HEK293 (cell line): ENCODE measurements at regions not wholly inside any gene's neighbourhood (a gene's known extent, or its start where the extent isn't known, plus 50 kb on each side); places are given as distances from the start of the nearest gene placed in this dataset.

Experiments used
- AEBP2 ChIP-seq: fragments of 450-650 bp; formaldehyde crosslinking; IDR thresholded peaks from 2 replicates; pipeline ENCODE4 v1.5.1; 2016; ENCODE audit warnings: missing biosample characterization, missing genetic modification characterization, borderline replicate concordance
- HOXA7 ChIP-seq: sonication (generic); formaldehyde crosslinking; IDR thresholded peaks from 2 replicates; pipeline ENCODE4 v1.8.1; 2022; ENCODE audit warnings: missing genetic modification reagents, borderline replicate concordance
- ZFP3 ChIP-seq: fragments of 450-650 bp; formaldehyde crosslinking; IDR thresholded peaks from 2 replicates; pipeline ENCODE4 v1.5.1; 2016; ENCODE audit warnings: low read depth, missing biosample characterization, missing genetic modification characterization
- ZNF133 ChIP-seq: fragments of 450-650 bp; formaldehyde crosslinking; IDR thresholded peaks from 2 replicates; pipeline ENCODE4 v1.5.1; 2016; ENCODE audit warnings: missing biosample characterization, missing genetic modification characterization
- ZNF146 ChIP-seq: fragments of 450-650 bp; formaldehyde crosslinking; IDR thresholded peaks from 2 replicates; pipeline ENCODE4 v1.5.1; 2016; ENCODE audit warnings: missing biosample characterization, missing genetic modification characterization
- ZNF175 ChIP-seq: fragments of 450-650 bp; formaldehyde crosslinking; IDR thresholded peaks from 2 replicates; pipeline ENCODE4 v1.5.1; 2016; ENCODE audit warnings: missing biosample characterization, missing genetic modification characterization
- ZNF341 ChIP-seq: fragments of 450-650 bp; formaldehyde crosslinking; IDR thresholded peaks from 2 replicates; pipeline ENCODE4; 2016; ENCODE audit warnings: low read depth, missing biosample characterization, missing genetic modification characterization
- ZNF521 ChIP-seq: fragments of 450-650 bp; formaldehyde crosslinking; IDR thresholded peaks from 2 replicates; pipeline ENCODE4 v1.5.1; 2017; ENCODE audit warnings: missing biosample characterization, mild to moderate bottlenecking, missing genetic modification characterization
- ZNF610 ChIP-seq: fragments of 450-650 bp; formaldehyde crosslinking; IDR thresholded peaks from 2 replicates; pipeline ENCODE4 v1.5.1; 2016; ENCODE audit warnings: missing biosample characterization, missing genetic modification characterization, borderline replicate concordance
- ZNF639 ChIP-seq: fragments of 450-650 bp; formaldehyde crosslinking; IDR thresholded peaks from 2 replicates; pipeline ENCODE4 v1.5.1; 2016; ENCODE audit warnings: missing biosample characterization, missing genetic modification characterization
- ZNF704 ChIP-seq: fragments of 450-650 bp; formaldehyde crosslinking; IDR thresholded peaks from 2 replicates; pipeline ENCODE4 v1.5.1; 2016; ENCODE audit warnings: missing biosample characterization, missing genetic modification characterization
- ZNF707 ChIP-seq: fragments of 450-650 bp; formaldehyde crosslinking; IDR thresholded peaks from 2 replicates; pipeline ENCODE4 v1.5.1; 2016; ENCODE audit warnings: missing biosample characterization, missing genetic modification characterization
- ZNF747 ChIP-seq: fragments of 450-650 bp; formaldehyde crosslinking; IDR thresholded peaks from 2 replicates; pipeline ENCODE4 v1.5.1; 2016; ENCODE audit warnings: missing biosample characterization, missing genetic modification characterization
- ZNF776 ChIP-seq: fragments of 450-650 bp; formaldehyde crosslinking; IDR thresholded peaks from 2 replicates; pipeline ENCODE4 v1.5.0; 2017; ENCODE audit warnings: missing biosample characterization, missing genetic modification characterization, borderline replicate concordance
- ZNF792 ChIP-seq: fragments of 450-650 bp; formaldehyde crosslinking; IDR thresholded peaks from 2 replicates; pipeline ENCODE4 v1.5.1; 2016; ENCODE audit warnings: missing biosample characterization, missing genetic modification characterization
- ZSCAN23 ChIP-seq: fragments of 450-650 bp; formaldehyde crosslinking; IDR thresholded peaks from 2 replicates; pipeline ENCODE4 v1.5.1; 2016; ENCODE audit warnings: missing biosample characterization, missing genetic modification characterization
- ZSCAN4 ChIP-seq: fragments of 450-650 bp; formaldehyde crosslinking; IDR thresholded peaks from 2 replicates; pipeline ENCODE4 v1.5.1; 2017; ENCODE audit warnings: missing biosample characterization, missing genetic modification characterization
- TF ChIP-seq, protein P1 (sequence below): fragments of 450-650 bp; formaldehyde crosslinking; IDR thresholded peaks from 2 replicates; pipeline ENCODE4 v1.5.1; 2016; ENCODE audit warnings: missing biosample characterization, missing genetic modification characterization
- TF ChIP-seq, protein P2 (sequence below): fragments of 450-650 bp; formaldehyde crosslinking; IDR thresholded peaks from 2 replicates; pipeline ENCODE4 v1.5.1; 2016; ENCODE audit warnings: missing biosample characterization, missing genetic modification characterization
- TF ChIP-seq, protein P3 (sequence below): fragments of 450-650 bp; formaldehyde crosslinking; IDR thresholded peaks from 2 replicates; pipeline ENCODE4 v1.5.1; 2017; ENCODE audit warnings: missing biosample characterization, missing genetic modification characterization
- TF ChIP-seq, protein P4 (sequence below): fragments of 450-650 bp; formaldehyde crosslinking; IDR thresholded peaks from 2 replicates; pipeline ENCODE4 v1.5.1; 2016; ENCODE audit warnings: missing biosample characterization, missing genetic modification characterization
- TF ChIP-seq, protein P5 (sequence below): fragments of 450-650 bp; formaldehyde crosslinking; IDR thresholded peaks from 2 replicates; pipeline ENCODE4 v1.5.1; 2016; ENCODE audit warnings: missing biosample characterization, missing genetic modification characterization, low read depth

- TF ChIP-seq, protein P1, sequence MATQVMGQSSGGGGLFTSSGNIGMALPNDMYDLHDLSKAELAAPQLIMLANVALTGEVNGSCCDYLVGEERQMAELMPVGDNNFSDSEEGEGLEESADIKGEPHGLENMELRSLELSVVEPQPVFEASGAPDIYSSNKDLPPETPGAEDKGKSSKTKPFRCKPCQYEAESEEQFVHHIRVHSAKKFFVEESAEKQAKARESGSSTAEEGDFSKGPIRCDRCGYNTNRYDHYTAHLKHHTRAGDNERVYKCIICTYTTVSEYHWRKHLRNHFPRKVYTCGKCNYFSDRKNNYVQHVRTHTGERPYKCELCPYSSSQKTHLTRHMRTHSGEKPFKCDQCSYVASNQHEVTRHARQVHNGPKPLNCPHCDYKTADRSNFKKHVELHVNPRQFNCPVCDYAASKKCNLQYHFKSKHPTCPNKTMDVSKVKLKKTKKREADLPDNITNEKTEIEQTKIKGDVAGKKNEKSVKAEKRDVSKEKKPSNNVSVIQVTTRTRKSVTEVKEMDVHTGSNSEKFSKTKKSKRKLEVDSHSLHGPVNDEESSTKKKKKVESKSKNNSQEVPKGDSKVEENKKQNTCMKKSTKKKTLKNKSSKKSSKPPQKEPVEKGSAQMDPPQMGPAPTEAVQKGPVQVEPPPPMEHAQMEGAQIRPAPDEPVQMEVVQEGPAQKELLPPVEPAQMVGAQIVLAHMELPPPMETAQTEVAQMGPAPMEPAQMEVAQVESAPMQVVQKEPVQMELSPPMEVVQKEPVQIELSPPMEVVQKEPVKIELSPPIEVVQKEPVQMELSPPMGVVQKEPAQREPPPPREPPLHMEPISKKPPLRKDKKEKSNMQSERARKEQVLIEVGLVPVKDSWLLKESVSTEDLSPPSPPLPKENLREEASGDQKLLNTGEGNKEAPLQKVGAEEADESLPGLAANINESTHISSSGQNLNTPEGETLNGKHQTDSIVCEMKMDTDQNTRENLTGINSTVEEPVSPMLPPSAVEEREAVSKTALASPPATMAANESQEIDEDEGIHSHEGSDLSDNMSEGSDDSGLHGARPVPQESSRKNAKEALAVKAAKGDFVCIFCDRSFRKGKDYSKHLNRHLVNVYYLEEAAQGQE (tag by site-specific recombination): no peak
- TF ChIP-seq ZNF133 (no peak), AEBP2 (tag by site-specific recombination) (no peak), ZNF792 (tag by site-specific recombination) (no peak), ZNF776 (tag by site-specific recombination) (no peak), ZNF639 (0 out of 2 replicates have a peak, but pooled peaks have one; percentile 30), ZNF610 (tag by site-specific recombination) (no peak), ZNF146 (tag by site-specific recombination) (no peak), ZNF175 (tag by site-specific recombination) (no peak), HOXA7 (CRISPR knock-in tag) (no peak), ZSCAN4 (tag by site-specific recombination) (no peak), ZNF747 (tag by site-specific recombination) (no peak), ZNF704 (tag by site-specific recombination) (no peak), ZNF341 (no peak), ZSCAN23 (tag by site-specific recombination) (no peak), ZNF707 (no peak), ZNF521 (tag by site-specific recombination) (no peak), ZFP3 (tag by site-specific recombination) (no peak)
- TF ChIP-seq, protein P2, sequence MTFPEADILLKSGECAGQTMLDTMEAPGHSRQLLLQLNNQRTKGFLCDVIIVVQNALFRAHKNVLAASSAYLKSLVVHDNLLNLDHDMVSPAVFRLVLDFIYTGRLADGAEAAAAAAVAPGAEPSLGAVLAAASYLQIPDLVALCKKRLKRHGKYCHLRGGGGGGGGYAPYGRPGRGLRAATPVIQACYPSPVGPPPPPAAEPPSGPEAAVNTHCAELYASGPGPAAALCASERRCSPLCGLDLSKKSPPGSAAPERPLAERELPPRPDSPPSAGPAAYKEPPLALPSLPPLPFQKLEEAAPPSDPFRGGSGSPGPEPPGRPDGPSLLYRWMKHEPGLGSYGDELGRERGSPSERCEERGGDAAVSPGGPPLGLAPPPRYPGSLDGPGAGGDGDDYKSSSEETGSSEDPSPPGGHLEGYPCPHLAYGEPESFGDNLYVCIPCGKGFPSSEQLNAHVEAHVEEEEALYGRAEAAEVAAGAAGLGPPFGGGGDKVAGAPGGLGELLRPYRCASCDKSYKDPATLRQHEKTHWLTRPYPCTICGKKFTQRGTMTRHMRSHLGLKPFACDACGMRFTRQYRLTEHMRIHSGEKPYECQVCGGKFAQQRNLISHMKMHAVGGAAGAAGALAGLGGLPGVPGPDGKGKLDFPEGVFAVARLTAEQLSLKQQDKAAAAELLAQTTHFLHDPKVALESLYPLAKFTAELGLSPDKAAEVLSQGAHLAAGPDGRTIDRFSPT (tag by site-specific recombination): 0 out of 2 replicates have a peak, but pooled peaks have one; percentile 25
- TF ChIP-seq, protein P3, sequence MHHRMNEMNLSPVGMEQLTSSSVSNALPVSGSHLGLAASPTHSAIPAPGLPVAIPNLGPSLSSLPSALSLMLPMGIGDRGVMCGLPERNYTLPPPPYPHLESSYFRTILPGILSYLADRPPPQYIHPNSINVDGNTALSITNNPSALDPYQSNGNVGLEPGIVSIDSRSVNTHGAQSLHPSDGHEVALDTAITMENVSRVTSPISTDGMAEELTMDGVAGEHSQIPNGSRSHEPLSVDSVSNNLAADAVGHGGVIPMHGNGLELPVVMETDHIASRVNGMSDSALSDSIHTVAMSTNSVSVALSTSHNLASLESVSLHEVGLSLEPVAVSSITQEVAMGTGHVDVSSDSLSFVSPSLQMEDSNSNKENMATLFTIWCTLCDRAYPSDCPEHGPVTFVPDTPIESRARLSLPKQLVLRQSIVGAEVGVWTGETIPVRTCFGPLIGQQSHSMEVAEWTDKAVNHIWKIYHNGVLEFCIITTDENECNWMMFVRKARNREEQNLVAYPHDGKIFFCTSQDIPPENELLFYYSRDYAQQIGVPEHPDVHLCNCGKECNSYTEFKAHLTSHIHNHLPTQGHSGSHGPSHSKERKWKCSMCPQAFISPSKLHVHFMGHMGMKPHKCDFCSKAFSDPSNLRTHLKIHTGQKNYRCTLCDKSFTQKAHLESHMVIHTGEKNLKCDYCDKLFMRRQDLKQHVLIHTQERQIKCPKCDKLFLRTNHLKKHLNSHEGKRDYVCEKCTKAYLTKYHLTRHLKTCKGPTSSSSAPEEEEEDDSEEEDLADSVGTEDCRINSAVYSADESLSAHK: peak; percentile 76
- TF ChIP-seq, protein P4, sequence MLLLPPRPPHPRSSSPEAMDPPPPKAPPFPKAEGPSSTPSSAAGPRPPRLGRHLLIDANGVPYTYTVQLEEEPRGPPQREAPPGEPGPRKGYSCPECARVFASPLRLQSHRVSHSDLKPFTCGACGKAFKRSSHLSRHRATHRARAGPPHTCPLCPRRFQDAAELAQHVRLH: peak; percentile 75; the same call in 1 of the 2 replicates
- TF ChIP-seq, protein P5, sequence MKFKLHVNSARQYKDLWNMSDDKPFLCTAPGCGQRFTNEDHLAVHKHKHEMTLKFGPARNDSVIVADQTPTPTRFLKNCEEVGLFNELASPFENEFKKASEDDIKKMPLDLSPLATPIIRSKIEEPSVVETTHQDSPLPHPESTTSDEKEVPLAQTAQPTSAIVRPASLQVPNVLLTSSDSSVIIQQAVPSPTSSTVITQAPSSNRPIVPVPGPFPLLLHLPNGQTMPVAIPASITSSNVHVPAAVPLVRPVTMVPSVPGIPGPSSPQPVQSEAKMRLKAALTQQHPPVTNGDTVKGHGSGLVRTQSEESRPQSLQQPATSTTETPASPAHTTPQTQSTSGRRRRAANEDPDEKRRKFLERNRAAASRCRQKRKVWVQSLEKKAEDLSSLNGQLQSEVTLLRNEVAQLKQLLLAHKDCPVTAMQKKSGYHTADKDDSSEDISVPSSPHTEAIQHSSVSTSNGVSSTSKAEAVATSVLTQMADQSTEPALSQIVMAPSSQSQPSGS (tag by site-specific recombination): peak; percentile 97
Measured at GRCh38 chr9:17962747-17963146, 383.9 kb downstream of the SH3GL2 start (continued).
